ENCODE measurements at regions not wholly inside any gene's neighbourhood (a gene's known extent, or its start where the extent isn't known, plus 50 kb on each side); places are given as distances from the start of the nearest gene placed in this dataset.

- Histone ChIP-seq H2AFZ (ENCODE audit: low read length) (no peak overlapping the region), H3K9me2 (ENCODE audit: low read depth, low read length) (no peaks in the 10 kb centered on the region), H3K9me3 (ENCODE audit: low read length) (no peaks in the 10 kb centered on the region), H3F3A (ENCODE audit: insufficient read depth, low read length) (no peaks in the 10 kb centered on the region), H3K27ac (ENCODE audit: low read depth, low read length, poor library complexity, severe bottlenecking) (no peak overlapping the region), H3K4me2 (ENCODE audit: low read length) (no peak overlapping the region), H3K4me1 (ENCODE audit: insufficient read depth, low read length, severe bottlenecking) (no peaks in the 10 kb centered on the region), H4K20me1 (ENCODE audit: insufficient read depth, low read length) (no peaks in the 10 kb centered on the region), H3K36me3 (ENCODE audit: insufficient read depth, low read length) (no peaks in the 10 kb centered on the region), H3K4me3 (ENCODE audit: low read depth, low read length, poor library complexity, severe bottlenecking) (no peak overlapping the region), H3K9ac (ENCODE audit: low read length) (no peak overlapping the region), H3K79me2 (ENCODE audit: insufficient read depth, low read length) (no peaks in the 10 kb centered on the region), H3K27me3 (ENCODE audit: insufficient read depth, low read length) (no peaks in the 10 kb centered on the region)
- TF ChIP-seq EZH2 (IDR thresholded peaks at IDR 0.05; ENCODE audit: borderline replicate concordance, low read length): no peak
- TF ChIP-seq, protein P1, sequence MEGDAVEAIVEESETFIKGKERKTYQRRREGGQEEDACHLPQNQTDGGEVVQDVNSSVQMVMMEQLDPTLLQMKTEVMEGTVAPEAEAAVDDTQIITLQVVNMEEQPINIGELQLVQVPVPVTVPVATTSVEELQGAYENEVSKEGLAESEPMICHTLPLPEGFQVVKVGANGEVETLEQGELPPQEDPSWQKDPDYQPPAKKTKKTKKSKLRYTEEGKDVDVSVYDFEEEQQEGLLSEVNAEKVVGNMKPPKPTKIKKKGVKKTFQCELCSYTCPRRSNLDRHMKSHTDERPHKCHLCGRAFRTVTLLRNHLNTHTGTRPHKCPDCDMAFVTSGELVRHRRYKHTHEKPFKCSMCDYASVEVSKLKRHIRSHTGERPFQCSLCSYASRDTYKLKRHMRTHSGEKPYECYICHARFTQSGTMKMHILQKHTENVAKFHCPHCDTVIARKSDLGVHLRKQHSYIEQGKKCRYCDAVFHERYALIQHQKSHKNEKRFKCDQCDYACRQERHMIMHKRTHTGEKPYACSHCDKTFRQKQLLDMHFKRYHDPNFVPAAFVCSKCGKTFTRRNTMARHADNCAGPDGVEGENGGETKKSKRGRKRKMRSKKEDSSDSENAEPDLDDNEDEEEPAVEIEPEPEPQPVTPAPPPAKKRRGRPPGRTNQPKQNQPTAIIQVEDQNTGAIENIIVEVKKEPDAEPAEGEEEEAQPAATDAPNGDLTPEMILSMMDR (IDR thresholded peaks at IDR 0.05; ENCODE audit: low read length): no peak
These were observed 353.3 kb downstream of the HACE1 start for GRCh38 chr6:104506429-104506828.

GRCh38 chr6:104505838-104506237 is 353.9 kb downstream of the HACE1 start:
- no peaks in the 10 kb centered on the region for H4K20me1 ChIP-seq (ENCODE audit: insufficient read depth, low read length)
- no peak overlapping the region for H3K9ac ChIP-seq (ENCODE audit: low read length)
- no peaks in the 10 kb centered on the region for H3K36me3 ChIP-seq (ENCODE audit: insufficient read depth, low read length)
- H3K9me2 ChIP-seq (ENCODE audit: low read depth, low read length): no peaks in the 10 kb centered on the region
- no peak overlapping the region for H3K27ac ChIP-seq (ENCODE audit: low read depth, low read length, poor library complexity, severe bottlenecking)
- H3K4me3 ChIP-seq (ENCODE audit: low read depth, low read length, poor library complexity, severe bottlenecking): no peak overlapping the region
- no peaks in the 10 kb centered on the region for H3K4me1 ChIP-seq (ENCODE audit: insufficient read depth, low read length, severe bottlenecking)
- no peaks in the 10 kb centered on the region for H3K9me3 ChIP-seq (ENCODE audit: low read length)
- TF ChIP-seq, protein P1 (IDR thresholded peaks at IDR 0.05; ENCODE audit: low read length): no peak
- TF ChIP-seq EZH2 (IDR thresholded peaks at IDR 0.05; ENCODE audit: borderline replicate concordance, low read length): no peak
- no peaks in the 10 kb centered on the region for H3F3A ChIP-seq (ENCODE audit: insufficient read depth, low read length)
- no peak overlapping the region for H2AFZ ChIP-seq (ENCODE audit: low read length)
- H3K4me2 ChIP-seq (ENCODE audit: low read length): no peak overlapping the region
- H3K27me3 ChIP-seq (ENCODE audit: insufficient read depth, low read length): no peaks in the 10 kb centered on the region
- H3K79me2 ChIP-seq (ENCODE audit: insufficient read depth, low read length): no peaks in the 10 kb centered on the region

GRCh38 chr6:104500265-104500664 is 359.5 kb downstream of the HACE1 start:
- H3K79me2 ChIP-seq (ENCODE audit: insufficient read depth, low read length): no peaks in the 10 kb centered on the region
- H3K36me3 ChIP-seq (ENCODE audit: insufficient read depth, low read length): no peaks in the 10 kb centered on the region
- H3K4me1 ChIP-seq (ENCODE audit: insufficient read depth, low read length, severe bottlenecking): no peaks in the 10 kb centered on the region
- no peak overlapping the region for H2AFZ ChIP-seq (ENCODE audit: low read length)
- H3K27ac ChIP-seq (ENCODE audit: low read depth, low read length, poor library complexity, severe bottlenecking): no peak overlapping the region
- no peaks in the 10 kb centered on the region for H3K27me3 ChIP-seq (ENCODE audit: insufficient read depth, low read length)
- H4K20me1 ChIP-seq (ENCODE audit: insufficient read depth, low read length): no peaks in the 10 kb centered on the region
- no peaks in the 10 kb centered on the region for H3K9me3 ChIP-seq (ENCODE audit: low read length)
- no peaks in the 10 kb centered on the region for H3K9me2 ChIP-seq (ENCODE audit: low read depth, low read length)
- no peak overlapping the region for H3K4me3 ChIP-seq (ENCODE audit: low read depth, low read length, poor library complexity, severe bottlenecking)
- TF ChIP-seq, protein P1 (IDR thresholded peaks at IDR 0.05; ENCODE audit: low read length): no peak
- TF ChIP-seq EZH2 (IDR thresholded peaks at IDR 0.05; ENCODE audit: borderline replicate concordance, low read length): no peak
- H3K4me2 ChIP-seq (ENCODE audit: low read length): no peak overlapping the region
- no peak overlapping the region for H3K9ac ChIP-seq (ENCODE audit: low read length)
- H3F3A ChIP-seq (ENCODE audit: insufficient read depth, low read length): no peaks in the 10 kb centered on the region

All from OCI-LY1 (cell line).